ENCODE measurements at regions not wholly inside any gene's neighbourhood (a gene's known extent, or its start where the extent isn't known, plus 50 kb on each side); places are given as distances from the start of the nearest gene placed in this dataset.

DNA sequence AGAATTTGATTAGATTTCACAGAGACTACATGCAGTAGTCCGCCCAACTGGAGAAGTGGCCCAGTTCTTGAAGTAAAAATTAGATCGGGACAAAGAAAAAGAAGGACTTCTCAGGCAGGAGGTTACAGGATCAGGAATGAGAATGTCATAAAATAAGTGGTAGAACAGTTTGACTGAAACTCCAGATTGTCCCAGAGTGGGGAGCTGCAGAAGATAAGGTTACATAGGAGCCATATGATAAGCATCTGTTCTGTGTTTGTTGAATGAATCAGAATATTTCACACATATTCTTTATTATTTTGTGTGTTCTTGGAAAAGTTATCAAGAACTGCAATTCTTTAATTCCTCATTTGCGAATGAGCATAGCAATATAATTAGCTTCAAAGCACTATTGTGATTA, 210.6 kb downstream of the AASDHPPT start:
- Histone ChIP-seq H3K4me2 (ENCODE audit: insufficient read depth, insufficient read length, low read length) (no peak overlapping the region), H3K79me2 (ENCODE audit: insufficient read depth, low read length) (no peaks in the 10 kb centered on the region), H2AFZ (ENCODE audit: low read length) (no peak overlapping the region), H3T11ph (ENCODE audit: low read length) (no peak overlapping the region), H3K4me1 (ENCODE audit: insufficient read depth, low read length) (no peaks in the 10 kb centered on the region), H3K9ac (ENCODE audit: extremely low read depth, insufficient read length, low read length) (no peak overlapping the region), H2BK20ac (ENCODE audit: low read depth, low read length, poor library complexity, severe bottlenecking) (no peak overlapping the region), H3K23me2 (ENCODE audit: insufficient read length, low read depth, low read length, poor library complexity, severe bottlenecking) (no peaks in the 10 kb centered on the region), H4K91ac (ENCODE audit: insufficient read length, low read depth, low read length) (no peak overlapping the region), H3K56ac (ENCODE audit: insufficient read length, low read depth, low read length) (no peak overlapping the region), H4K20me1 (ENCODE audit: control insufficient read depth, insufficient read depth, insufficient read length) (no peaks in the 10 kb centered on the region), H4K8ac (replicated peaks; ENCODE audit: insufficient read length, low read depth, low read length) (no peak overlapping the region), H3K27ac (ENCODE audit: insufficient read length, low read depth, low read length) (no peak overlapping the region), H2BK15ac (ENCODE audit: low read depth, low read length) (no peak overlapping the region), H3K79me1 (ENCODE audit: insufficient read depth, low read depth, low read length, poor library complexity, severe bottlenecking) (no peaks in the 10 kb centered on the region), H2BK5ac (ENCODE audit: insufficient read length, low read length) (no peak overlapping the region), H3K27me3 (ENCODE audit: insufficient read depth, low read length) (no peaks in the 10 kb centered on the region), H4K5ac (ENCODE audit: insufficient read length, low read depth, low read length) (no peak overlapping the region), H2BK120ac (ENCODE audit: low read depth, low read length, poor library complexity, severe bottlenecking) (no peak overlapping the region), H3K4ac (ENCODE audit: low read depth, low read length) (no peak overlapping the region), H2BK12ac (ENCODE audit: insufficient read length, low read depth, low read length) (no peak overlapping the region), H3K14ac (ENCODE audit: insufficient read depth, low read length) (no peak overlapping the region), H2AK5ac (ENCODE audit: insufficient read length, low read length) (no peak overlapping the region), H3K18ac (ENCODE audit: insufficient read length, low read depth, low read length) (no peak overlapping the region), H3K23ac (ENCODE audit: insufficient read length, low read depth, low read length) (no peak overlapping the region), H3K9me3 (ENCODE audit: control insufficient read depth, low read depth, low read length) (no peaks in the 10 kb centered on the region)
- no CpG with 5 or more reads among the region's 3 CpGs for whole genome bisulfite sequencing (ENCODE audit: extremely low coverage, insufficient read length, low lambda C conversion rate)
- TF ChIP-seq, protein P1, sequence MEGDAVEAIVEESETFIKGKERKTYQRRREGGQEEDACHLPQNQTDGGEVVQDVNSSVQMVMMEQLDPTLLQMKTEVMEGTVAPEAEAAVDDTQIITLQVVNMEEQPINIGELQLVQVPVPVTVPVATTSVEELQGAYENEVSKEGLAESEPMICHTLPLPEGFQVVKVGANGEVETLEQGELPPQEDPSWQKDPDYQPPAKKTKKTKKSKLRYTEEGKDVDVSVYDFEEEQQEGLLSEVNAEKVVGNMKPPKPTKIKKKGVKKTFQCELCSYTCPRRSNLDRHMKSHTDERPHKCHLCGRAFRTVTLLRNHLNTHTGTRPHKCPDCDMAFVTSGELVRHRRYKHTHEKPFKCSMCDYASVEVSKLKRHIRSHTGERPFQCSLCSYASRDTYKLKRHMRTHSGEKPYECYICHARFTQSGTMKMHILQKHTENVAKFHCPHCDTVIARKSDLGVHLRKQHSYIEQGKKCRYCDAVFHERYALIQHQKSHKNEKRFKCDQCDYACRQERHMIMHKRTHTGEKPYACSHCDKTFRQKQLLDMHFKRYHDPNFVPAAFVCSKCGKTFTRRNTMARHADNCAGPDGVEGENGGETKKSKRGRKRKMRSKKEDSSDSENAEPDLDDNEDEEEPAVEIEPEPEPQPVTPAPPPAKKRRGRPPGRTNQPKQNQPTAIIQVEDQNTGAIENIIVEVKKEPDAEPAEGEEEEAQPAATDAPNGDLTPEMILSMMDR (conservative IDR thresholded peaks at IDR 0.05), result no peak
- 0 out of 4 replicates have a peak, but pooled peaks cover 0 to 2% of the 10 kb centered on the region in 2 experiments for H3K4me1 Mint-ChIP-seq
- no peaks in the 10 kb centered on the region for H3K36me3 Mint-ChIP-seq (ENCODE audit: insufficient read depth in 1 of 3, low read depth in 3 of 3)
- H3K4me3 Mint-ChIP-seq, result no peak overlapping the region
- H3K9me3 Mint-ChIP-seq, result no peaks in the 10 kb centered on the region
- H3K27me3 Mint-ChIP-seq (ENCODE audit: low read depth), result no peaks in the 10 kb centered on the region; the same call in 1 of the 2 replicates
- no peak for DNase-seq
- H3K27ac Mint-ChIP-seq, result no peak overlapping the region

All from H9 (cell line).